ENCODE measurements at regions not wholly inside any gene's neighbourhood (a gene's known extent, or its start where the extent isn't known, plus 50 kb on each side); places are given as distances from the start of the nearest gene placed in this dataset.
"Not testable (repeated sequence)": the region's sequence is repeated elsewhere in the genome, so short reads cannot be mapped to it uniquely, and the experiment has no call there.

DNA sequence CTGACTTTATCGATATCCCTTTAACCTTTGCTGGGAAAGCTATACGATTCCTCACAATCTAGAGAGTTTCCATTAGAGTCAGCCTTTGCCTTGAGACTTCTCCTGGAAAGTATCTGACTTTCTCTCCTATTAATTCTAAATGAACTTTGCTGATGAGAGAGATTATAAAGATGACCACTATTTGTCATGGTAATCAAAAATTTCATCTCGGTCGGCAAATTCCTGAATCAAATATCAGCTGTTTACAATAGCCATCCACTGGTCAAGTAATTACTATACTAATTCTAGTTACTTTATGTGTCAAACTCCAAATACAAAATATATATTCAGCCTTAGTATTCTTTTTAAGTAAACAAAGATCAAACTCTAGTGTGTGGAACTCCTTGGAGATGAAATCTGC is 164.4 kb upstream of the ITGA1 start:
- DNase-seq, result no peak

DNA sequence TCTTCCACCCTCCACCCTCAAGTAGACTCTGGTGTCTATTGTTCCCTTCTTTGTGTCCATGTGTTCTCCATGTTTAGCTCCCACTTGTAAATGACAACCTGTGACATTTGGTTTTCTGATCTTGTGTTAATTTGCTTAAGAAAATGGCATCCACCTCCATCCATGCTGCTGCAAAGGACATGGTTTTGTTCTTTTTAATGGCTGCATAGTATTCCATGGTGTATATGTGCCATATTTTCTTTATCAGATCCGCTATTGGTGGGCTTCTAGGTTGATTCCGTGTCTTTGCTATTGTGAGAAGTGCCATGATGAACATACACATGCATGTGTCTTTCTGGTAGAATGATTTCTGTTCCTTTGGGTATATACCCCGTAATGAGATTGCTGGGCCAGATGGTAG is 163.4 kb upstream of the ITGA1 start:
- DNase-seq, result no peak

DNA sequence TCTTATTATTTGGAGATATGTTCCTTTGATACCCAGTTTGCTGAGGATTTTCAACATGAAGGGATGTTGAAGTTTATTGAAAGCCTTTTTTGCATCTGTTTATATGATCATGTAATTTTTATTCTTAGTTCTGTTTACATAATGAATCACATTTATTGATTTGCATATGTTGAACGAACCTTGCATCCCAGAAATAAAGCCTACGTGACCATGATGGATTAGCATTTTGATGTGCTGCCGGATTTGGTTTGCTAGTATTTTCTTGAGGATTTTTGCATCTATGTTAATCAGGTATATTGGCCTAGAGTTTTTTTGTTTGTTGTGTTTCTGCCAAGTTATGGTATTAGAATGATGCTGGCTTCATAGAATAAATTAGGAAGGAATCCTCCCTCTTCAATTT is 161.4 kb upstream of the ITGA1 start:
- no peak for DNase-seq

DNA sequence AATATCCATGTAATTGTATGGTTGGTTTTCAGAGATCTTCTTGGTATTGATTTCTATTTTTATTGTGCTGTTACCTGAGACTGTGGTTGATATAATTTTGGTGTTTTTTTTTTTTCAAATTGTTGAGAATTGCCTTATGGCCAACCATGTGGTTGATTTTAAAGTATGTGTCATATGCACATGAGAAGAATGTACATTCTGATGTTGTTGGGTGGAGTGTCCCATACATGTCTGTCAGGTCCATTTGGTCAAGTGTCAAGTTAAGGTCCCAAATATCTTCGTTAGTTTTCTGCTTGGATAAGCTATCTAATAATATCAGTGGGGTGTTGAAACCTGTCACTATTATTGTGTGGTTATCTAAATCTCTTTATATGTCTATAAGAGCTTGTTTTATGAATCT is 160.0 kb upstream of the ITGA1 start:
- DNase-seq, result no peak

DNA sequence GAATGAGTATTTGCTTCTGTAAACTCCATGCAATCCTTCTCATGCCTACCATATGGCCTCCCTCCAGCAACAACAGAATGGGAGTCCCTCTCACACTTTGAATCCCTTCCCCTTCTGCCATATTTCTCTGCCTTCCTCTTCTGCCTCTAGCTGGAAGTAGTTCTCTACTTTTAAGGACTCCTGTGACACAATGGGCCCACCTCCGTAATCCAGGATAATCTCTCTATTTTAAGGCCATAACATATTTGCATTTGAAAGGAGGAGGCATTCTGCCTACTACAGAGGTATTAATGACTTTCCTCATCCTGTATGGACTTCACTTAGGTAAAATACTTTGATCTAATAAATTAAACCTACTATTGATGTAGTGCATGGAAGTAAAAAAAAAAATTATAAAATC is 155.4 kb upstream of the ITGA1 start:
- no peak for DNase-seq

DNA sequence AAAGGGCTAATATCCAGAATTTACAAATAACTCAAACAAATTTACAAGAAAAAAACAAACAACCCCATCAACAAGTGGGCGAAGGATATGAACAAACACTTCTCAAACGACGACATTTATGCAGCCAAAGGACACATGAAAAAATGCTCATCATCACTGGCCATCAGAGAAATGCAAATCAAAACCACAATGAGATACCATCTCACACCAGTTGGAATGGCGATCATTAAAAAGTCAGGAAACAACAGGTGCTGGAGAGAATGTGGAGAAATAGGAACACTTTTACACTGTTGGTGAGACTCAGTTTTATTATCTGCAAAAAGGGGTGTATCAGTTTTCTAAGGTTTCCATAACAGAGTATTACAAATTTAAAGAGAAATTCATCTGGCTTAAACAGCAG is 153.5 kb upstream of the ITGA1 start:
- DNase-seq, result not testable (repeated sequence)

DNA sequence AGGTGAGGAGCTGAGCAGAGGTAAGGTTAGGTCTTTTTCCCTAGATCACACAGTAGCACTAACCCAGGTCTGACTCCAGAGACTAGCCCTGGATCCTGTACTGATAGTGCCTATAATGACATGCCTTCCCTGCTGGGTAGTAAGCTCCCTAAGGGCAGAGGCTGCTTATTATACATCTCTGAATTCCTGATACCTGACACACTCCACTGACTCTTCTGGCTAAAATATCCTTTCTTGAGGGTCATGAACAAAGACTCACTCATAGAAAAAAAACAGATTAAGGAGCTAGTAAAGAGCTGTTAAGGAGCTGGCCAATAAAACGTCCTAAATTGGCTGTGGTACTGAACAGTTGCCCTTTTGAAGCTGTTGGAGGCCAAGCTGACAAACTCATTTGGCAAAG is 149.0 kb upstream of the ITGA1 start:
- no peak for DNase-seq

DNA sequence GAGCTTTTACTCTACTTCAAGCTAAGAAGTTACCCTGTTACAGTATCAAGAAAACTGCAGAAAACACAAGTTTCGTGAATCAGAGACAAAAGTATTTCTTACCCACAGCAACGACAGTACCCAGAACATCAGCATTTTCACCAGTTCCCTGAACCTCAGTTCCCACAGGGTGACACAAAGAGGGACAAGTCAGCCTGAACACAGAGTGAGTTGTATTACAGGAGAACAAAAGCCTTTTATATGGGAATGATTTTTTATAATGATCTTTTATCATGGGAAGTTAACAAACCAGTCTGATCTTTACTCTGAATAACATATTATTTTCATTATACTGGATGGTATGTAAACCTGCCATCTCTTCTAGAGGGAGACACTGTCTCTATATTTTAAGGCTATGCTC is 139.0 kb upstream of the ITGA1 start:
- DNase-seq, result no peak

DNA sequence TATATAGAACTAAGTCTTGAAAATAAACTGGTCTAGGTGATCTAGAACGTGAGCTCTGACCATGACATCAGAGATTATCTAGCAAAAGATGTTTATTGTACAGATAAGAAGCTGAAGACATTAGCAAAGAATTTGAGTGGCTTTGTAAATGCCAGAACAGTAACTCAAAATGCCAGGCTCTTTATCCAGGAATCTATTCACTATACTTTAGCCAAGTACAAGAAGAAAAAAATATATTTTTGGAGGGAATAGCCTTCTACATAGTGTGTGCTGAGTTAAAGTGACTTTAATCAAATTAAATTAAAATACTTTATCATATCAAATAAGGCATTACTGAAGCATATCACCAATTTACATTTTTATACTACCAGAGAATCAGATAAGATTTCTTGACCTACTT is 132.6 kb upstream of the ITGA1 start:
- DNase-seq, result no peak

DNA sequence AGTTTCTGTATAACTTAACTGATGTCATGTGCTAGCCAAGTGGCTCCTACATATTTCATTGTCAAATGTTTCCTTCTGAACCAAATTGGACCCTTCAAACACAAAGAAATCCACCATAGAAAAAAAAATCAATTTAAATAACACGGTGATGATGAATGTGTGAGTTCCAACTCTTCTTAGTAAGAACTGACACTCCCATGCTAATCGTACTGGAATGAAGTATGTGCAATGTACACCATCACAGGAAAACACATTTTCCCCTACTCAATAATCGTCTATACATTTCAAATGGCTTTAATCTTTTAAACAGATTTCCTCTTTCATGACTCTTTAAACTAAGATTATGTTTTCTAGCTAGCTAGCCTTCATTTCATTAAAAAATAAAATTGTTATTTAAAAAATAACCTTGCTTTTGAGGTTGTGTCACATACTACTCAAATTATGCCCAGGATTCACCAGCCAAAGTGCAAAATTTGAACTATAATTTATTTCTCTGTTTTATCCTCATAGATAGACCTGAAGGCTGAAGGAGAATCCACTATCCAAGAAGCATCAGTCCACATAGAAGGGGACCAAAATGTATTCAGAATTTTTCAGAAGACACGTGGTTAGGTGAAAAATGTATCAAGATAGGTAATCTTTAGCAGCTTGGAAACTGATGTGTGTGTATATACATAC is 131.0 kb upstream of the ITGA1 start:
- no peak for DNase-seq

DNA sequence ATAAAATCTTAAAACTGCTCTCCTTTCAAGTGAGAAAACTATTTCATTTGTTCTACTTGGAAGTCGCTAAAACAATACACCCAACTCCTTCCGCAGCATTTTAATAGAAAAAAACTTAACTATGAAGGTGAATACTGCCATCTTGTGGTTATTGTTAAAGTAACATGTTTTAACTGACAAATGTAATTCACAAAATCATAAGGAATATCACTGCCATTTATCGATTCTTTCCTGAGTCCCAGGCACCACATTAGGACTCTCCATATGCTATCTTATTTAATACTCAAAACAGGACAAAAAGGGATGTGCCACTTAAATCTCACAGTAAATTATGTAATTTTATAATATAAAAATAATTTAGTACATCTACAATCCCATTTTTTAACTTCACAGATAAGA is 130.5 kb upstream of the ITGA1 start:
- peak; percentile 68 for DNase-seq

DNA sequence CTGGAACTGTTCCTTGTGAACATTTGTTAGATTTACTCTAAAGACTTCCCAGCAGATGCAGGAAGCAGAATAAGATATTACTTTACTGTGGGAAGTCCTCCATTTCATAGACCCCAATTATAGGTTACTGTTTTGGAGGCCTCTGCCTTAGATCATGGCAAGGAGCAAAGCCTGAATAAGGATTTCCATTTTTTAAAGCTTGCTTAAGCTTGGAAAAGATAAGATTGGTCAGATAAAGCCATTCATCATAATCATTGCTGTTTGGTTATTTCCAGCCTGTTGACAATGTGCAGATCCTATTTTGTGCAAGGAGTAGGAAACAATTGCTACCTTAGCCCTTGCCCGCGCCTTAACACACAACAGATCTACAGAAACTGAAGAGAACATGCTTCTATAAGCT is 129.5 kb upstream of the ITGA1 start:
- DNase-seq, result no peak

DNA sequence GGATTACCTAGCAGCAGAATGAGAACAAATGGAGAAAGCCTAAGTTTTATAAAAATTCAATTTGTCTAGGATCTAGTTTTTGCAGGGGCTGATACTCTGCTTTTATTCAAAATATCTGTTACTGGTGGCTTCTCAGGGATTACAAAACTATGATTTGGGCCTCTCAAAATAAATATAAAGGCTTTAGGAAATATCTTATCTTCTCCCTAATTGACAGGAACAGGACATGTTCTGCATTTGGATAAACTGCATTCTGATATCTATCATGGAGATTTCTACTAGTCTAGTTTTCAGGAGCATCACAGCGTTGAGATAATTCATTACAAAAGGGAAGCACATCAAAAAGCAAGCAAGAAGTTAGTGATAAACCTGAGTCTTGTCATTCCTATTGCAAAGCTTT is 127.1 kb upstream of the ITGA1 start:
- no peak for DNase-seq

DNA sequence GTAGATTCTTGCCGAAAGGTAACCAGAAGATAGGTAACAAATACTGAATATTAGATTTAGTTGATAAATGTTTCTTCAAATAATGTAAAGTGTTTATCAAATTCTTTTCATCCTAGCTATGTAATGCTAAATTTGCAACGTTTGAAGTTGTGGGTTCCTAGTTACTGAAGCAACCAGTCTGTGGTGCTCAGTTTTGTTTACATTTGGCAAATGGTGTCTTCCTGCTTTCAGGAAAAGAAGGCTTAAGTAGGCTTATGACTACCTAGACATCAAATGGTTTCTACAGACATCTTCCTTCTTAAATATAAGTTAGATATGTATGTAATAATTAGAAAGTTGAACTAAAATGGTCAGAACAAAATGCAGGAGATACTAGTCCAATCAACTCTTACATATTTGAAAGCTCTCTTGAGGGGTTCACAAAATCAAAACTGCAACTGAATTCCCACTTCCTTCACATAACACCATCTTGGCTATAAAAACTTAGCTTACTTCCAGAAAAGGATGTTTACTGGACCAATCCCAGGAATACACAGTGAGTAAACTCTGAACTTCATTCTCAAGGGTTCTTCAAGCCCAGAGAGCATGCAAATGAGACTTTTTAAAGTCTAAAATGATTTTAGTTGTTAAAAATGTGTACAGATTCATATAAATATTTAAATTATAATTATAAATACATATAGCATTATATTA is 125.7 kb upstream of the ITGA1 start:
- no peak for DNase-seq

DNA sequence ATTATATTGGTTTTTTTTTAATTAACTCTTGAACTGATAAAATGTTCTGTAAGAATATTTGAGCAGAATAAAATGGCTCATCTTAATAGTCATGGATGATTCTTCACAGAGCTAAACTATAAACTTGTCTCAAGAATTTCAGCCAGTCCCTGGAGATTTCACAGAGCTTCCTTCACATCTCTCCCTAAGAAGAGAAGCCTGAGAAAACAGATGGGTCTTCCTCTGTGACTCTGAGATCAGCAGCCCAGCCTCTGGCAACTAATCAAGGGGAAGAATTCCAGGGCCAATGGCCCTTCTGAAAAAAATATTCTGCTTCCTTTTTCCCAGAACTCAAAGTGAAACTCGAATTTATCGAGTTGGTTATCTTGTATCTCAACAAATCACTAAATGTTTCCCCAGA is 122.2 kb upstream of the ITGA1 start:
- no peak for DNase-seq

DNA sequence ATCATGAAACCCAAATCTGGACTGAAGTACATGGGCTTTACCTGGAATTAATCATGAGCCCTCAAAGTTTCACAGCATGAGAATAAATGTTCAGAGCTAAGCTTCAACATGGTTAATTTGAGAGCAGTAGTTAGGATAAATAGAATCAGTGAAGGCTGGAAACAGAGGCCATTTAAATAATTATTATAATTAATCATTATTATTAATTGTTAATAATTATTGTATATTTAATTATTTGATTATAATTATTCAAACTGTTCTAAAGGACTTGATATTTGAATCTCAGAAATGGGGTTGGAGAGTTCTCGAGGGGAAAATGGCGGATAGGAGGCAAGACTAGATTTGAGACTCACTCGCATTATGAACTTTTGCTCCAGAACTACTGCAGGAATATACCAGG is 119.6 kb upstream of the ITGA1 start:
- no peak for DNase-seq

DNA sequence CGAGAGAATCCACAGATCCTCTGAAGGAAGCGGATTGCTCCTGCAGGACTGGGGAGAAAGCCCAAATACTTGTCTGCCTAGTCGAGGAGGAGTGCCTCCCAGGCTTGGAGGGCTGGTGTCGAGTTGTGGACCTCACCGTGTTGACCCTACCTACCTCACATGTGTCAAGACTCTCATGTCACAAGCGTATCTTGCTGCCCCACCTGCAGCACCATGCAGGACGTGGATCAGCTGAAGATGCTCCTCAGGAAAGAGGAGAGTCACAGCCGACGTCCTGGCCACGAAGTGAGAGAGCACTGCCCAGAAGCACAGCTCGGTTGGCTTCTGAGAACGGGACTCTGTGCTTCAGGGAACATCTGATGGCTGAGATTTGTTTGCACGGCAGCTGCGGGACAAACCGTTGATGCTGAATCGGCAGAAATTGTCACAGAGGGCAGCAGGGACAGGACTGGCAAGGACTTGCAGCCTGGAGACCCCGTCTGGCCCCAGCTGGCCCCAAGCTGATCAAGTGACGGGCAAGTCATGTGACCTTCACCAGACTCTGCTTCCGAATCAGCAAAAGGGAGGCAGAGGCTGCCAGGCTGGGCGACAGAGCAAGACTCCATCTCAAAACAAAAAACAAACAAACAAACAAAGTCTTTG is 119.1 kb upstream of the ITGA1 start:
- no peak for DNase-seq

DNA sequence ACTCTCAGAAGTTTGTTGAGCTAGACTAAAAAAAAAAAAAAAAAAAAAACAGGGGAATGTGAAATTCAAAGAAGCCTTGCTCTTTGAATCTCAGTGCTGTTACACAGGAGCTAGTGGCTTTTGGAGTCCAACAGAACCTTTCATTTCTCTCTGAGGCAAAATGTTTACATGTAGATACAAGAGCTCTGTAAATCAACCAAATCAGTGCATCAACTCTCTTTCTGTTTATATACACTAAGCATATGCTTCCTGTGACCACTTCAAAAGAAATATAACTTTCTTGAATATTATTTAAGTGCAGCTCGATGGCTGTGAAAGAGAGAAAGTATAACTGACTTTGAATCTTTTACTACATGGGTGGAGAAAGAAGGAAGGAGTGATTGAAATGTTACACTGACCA is 115.3 kb upstream of the ITGA1 start:
- DNase-seq, result no peak

DNA sequence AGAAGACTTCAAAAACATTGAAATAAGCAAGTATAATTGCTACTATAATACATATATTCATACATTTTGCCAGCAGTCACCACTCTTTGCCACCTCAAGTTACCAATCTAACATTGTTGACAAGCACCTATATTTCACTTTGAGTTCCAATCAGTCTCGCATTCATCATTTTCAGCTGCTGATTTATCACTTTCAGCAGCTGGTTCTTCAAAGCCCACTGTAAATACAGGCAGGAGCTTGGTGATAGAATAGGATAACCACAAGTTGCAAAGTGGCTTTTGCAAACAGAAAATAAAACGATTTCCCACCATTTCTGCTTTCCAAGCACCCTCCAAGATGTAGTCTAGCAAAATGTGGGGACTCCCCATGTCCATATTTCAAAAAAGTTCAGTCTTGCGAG is 114.2 kb upstream of the ITGA1 start:
- no peak for DNase-seq

DNA sequence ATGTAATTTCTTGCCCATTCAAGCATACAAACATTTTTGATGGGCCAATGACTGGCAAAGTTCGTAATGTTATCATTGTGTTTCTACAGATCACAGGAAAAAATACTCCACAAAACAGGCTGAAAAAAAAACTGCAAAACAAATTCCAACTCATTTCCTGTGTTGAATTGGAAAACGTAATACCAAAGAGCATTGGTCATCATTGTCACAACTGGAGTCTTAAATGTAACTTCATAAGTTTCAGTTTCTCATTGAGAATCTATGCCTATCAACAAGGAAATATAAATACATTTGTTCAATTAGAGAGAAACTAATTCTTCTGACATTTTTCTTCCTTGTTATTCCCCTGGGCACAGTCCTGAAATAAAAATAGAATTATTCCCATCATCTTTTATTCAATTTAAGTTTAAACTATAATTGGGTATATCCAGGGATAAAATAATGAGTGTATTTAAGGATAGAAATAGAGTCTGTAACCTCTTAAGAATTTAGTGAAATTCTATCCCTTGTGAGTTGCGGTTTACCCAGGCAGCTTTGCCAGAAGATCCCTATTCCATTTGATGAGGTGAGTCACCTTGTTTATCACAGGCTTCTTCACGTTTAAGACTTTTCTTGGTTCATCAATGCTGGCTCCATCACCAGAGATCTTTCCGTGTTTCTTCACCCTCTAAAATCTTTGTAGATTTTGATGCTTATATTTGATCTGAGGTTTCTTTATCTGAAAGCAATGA is 112.7 kb upstream of the ITGA1 start:
- DNase-seq, result no peak

DNA sequence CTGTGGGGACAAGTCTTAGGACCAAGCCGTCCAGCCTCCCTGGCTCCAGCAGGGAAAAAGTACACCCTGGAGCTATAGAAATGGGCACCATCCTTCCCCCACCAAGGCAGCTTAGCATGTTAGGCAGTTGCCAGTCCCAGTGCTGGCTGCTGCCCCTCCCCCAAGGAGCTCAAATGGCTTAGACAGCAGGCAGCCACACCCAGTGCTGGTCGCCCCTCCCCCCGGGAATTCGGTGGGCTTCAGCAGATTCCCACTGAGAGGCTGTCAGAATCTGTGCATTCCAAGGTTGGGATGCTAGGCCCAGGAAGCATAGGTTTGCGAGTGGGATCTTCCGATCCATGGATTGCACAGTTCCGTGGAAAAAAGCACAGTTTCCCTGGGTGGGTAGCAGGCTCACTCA is 105.2 kb upstream of the ITGA1 start:
- no peak for DNase-seq

DNA sequence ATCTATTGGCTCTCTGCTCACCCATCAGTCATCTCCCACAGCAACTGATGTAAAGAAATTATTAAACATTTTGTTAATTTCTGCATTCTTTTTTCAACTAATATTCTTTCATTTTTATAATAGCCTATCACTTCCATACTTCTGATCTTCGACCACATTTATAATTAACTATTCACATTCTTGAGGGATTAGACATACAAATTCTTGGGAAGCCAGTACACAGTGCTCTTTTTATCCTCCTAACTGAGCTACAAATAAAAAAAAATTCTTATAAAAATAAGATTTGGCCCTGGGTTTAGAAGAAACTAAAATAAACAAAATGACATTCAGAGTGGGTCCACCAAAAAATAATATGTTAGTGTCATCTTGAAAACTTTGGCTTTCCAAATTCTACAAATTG is 103.7 kb upstream of the ITGA1 start:
- no peak for DNase-seq

DNA sequence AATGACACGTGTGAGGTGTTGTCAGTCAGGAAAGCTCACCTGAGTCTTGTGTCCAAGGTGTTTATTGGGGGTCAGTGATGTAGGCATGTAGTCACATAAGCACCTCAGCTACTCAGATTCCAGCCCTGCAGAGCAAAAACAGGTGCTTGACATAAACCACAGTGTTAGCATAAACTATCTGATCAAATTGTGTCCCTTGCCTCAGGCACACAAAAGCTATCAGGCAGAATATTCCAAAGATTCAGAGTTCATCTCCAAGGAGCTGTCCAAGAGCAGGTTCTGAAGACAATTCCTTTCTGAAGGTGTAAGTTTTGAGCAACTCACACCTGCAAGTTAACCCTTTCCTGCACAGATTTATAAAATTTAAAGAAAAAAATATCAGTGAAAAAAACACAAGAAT is 102.2 kb upstream of the ITGA1 start:
- no peak for DNase-seq

DNA sequence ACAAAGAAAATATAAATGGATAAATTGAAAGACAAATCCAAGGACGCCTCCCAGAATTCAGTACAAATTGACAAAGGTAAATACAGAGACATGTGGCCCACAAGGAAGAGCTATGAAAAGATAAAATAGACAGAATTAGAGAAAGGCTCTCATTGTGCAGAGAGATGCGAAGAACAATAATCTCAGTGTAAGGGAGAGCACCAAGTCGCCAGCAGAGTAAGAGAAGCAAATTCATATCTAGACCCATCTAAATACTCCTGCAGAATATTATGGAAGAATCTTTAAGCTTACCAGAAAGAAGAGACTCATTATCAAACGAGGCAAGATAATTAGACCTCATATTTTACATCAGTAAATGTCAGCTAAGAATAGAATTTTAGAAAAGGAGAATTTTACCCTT is 101.7 kb upstream of the ITGA1 start:
- no peak for DNase-seq
